Left forelimb (tissue), 1 donor: ENCODE measurements at regions not wholly inside any gene's neighbourhood (a gene's known extent, or its start where the extent isn't known, plus 50 kb on each side); places are given as distances from the start of the nearest gene placed in this dataset.
"Not testable (repeated sequence)": the region's sequence is repeated elsewhere in the genome, so short reads cannot be mapped to it uniquely, and the experiment has no call there.

Experiments used
- DNase-seq: peaks from one replicate; pipeline ENCODE4 v3.0.0-alpha.2; 2018; ENCODE audit warnings: low spot score

- DNase-seq = no peak
Measured at GRCh38 chr12:83346333-83346732, 659.6 kb downstream of the TMTC2 start.

- DNase-seq = no peak
Measured at GRCh38 chr12:83343767-83344166, 657.1 kb downstream of the TMTC2 start.

DNA sequence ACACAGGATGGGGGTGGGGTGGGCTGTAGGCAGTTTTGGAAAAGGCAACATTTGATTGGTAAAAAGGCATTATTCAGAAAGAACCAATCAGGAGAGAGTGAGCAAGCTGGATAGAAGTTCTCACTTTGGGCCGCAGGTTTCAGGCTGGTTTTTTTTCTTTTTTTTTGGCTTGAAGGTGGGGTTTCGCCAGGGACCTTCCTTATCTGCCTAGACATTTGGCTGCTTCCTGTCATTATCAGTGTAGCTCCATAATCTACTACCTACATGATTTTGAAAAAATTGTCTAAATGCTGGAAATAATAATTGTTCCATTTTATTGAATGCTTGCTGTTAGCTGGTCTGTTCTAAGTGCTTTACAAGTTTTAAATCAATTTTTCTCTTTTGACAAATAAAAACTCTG is 649.0 kb downstream of the TMTC2 start:
- no peak for DNase-seq

- DNase-seq = no peak
Measured at GRCh38 chr12:83326666-83327065, 640.0 kb downstream of the TMTC2 start.

DNA sequence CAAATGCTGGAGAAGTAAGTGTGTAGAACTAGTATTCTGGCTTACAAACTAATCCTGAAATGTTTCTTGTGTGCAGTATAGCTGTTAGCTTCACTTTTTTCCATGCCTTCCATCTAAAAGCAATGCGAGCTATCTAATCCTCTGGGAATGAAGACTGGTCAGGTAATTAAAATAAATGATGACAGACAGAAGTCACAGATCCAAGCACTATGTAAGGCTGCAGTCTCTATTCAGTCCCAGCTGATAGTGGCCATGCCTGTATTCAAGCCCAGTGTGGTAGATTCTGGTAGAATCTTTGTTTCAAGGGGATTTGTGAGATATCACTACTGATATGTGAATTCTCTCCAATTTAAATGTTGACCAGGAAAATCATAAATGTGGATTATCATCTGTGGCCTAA is 637.2 kb downstream of the TMTC2 start:
- DNase-seq = no peak

DNA sequence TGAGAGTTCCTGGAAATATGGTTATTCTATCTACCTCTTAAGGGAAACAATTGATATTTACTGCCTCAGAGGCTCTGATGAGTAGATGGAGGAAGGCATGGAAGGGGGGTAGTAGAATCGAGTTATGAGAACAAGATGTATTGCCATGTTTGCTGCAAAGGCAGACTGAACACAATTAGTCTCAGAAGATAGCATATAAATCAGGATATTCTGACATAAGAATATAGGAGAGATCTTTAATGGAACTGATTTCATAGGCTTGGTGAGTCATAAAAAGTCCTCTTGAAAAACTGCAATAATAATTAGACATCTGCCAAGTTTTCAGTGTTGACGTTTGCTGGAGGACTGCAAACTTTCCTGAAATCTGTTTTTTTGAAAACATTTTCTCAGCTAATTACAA is 636.1 kb downstream of the TMTC2 start:
- no peak for DNase-seq

DNA sequence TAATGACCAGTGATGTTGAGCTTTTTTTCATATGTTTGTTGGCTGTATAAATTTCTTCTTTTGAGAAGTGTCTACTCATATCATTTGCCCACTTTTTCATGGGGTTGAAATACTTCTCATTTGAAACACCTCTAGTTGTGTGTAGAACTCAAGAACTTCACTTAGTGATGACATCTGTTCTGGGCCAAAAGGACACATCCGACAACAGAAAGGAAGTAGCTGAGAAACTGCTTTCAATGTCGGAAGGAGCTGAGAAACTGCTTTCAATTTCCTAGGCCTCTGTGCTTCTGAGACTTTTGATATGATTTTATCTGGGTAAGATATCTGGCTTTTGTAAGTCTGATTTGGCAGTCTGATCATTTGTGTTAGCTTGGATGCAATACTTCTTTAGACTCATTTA is 635.3 kb downstream of the TMTC2 start:
- DNase-seq = no peak

- DNase-seq = no peak
Measured at GRCh38 chr12:83320350-83320749, 633.6 kb downstream of the TMTC2 start.

GRCh38 chr12:83318386-83319098 is 631.8 kb downstream of the TMTC2 start:
- DNase-seq = no peak

DNA sequence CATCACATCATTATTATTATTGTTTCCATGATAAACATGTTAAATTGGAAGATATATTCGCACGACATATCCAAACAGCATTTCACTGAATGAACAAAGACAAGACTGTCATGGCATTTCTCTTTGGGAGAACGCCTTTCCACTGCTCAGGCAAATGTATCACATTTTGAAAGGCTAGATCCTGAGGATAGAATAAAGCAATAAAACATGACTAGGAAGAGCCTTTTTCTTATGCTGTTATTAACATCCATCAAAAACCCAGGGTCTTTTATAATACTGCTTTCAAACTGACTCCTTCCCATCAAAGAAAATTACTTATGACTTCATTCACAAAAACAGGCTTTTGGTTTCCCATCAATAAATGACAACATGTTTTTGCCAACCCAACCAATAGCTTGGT is 630.9 kb downstream of the TMTC2 start:
- DNase-seq = no peak

GRCh38 chr12:83313827-83314226 is 627.1 kb downstream of the TMTC2 start:
- no peak for DNase-seq

- DNase-seq = no peak
Measured at GRCh38 chr12:83313322-83313721, 626.6 kb downstream of the TMTC2 start.

DNA sequence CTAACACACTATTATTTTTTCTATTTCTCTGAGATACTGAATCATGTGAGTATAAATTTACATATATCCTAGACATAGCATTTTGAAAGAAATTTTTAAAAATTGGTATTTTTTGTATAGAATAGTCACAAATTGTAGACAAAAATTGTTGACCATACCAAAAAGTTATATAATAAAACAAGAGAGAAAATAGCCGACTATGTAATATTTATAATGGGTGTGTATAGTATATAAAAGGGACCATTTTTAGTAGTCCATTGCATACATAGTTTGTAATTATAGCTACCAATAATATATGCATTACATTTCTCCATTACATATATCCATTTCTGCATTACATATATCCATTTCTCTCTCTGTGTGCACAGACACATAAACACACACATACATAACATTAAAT is 590.2 kb downstream of the TMTC2 start:
- no peak for DNase-seq

DNA sequence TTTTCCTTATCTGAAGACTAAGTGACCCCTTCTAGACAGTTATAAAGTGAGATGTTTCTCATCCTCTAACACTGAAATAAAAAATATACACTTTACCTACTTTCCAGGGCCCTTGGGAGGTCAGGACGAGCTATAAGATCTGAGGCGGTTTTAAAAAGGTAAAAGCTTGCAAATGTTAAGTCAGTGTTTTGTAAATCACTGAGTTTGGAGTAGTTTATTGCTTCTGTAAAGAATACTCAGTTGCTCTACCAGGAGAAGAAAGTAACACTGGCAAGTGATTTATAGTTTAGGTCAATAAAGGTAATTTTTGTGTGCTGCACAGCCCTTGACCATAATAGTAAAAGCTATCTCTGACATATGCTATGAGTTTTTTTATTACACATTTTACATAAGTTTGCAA is 584.5 kb downstream of the TMTC2 start:
- DNase-seq = no peak

DNA sequence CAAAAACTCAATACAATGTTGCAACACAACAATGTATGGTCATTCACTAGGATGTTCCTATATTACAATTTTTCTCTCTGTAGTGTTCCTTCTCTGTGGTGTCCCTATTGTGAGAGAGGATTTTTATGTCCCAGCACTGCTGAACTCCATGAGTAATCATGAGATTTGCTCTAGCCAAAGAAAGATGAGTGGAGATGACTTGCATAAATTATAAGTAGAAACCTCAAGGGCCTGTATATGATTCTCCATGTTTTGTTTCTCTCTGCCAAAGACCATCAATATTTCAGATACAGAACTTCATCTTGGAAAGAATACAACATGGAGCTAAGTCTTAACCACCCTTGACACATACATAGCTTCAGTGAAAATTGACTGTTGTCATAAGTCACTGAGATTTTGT is 579.1 kb downstream of the TMTC2 start:
- no peak for DNase-seq

GRCh38 chr12:83261998-83262397 is 575.3 kb downstream of the TMTC2 start:
- DNase-seq = no peak

- DNase-seq = not testable (repeated sequence)
Measured at GRCh38 chr12:83260126-83260525, 573.4 kb downstream of the TMTC2 start.

DNA sequence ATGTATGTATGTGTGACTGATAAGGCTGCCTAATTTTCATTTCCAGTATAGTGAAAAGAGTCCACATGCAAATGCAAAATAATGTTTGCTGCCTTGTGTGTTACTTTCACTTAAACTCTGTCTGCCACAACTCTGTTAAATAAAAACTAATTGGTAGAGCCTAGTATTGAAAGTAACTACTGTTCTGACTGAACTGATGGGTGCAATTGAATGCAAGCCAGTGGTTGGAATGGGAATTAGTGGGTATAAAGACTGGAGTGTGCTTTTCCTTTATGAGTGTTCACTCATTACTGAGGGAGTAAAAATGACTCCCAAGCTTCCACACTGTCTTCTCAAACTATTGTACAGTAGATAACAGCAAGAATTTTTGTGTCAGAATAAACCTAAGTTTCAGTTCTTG is 571.0 kb downstream of the TMTC2 start:
- no peak for DNase-seq

DNA sequence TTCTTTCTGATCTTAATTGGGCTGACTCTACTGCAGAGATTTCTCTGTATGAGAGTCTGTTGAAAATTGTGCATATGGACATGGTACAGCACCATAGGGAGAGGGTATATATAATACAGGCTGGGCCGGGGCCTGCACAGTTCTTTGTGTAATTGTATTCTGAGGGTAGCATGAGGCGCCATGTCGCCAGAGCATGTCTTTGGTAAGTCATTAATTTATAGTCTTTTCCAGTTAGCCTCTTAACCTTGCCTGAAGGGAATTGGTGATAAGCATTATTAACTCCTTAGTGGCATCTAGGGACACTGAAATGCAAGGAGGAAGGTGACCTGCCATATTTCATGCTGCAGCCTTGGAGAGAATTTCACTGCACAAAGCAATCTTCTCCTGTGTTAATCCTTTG is 569.9 kb downstream of the TMTC2 start:
- no peak for DNase-seq

DNA sequence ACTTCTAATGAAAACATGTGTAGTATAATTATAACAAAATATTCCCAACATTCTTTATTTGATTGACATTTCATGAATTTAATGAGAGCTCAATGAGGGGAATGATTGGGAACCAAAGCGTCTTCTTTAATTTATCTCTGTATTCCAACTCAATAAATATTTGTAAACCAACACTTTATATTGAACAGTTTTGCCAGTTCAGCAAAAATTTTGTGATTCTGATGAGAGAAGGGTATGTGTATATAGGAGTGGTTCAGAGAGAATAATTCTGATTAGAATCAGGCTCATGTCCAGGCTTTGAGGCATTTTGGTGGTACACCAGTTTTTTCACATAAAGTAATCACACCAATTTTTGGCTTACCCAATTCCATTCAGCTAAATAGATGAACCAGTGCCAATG is 564.2 kb downstream of the TMTC2 start:
- no peak for DNase-seq

DNA sequence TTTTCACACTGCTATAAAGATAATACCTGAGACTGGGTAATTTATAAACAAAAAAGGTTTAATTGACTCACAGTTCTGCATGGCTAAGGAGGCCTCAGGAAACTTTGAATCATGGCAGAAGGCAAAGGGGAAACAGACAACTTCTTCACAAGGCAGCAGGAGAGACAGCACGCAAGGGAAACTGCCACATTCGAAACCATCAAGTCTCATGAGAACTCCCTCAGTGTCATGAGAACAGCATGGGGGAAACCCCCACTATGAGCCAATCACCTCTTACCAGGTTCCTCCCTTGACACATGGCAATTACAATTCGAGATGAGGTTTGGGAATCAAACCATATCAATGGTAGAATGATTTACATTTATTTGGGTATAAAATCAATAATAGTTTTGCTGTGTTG is 558.5 kb downstream of the TMTC2 start:
- DNase-seq = no peak

- DNase-seq = no peak
Measured at GRCh38 chr12:83244001-83244400, 557.3 kb downstream of the TMTC2 start.

GRCh38 chr12:83233987-83234386 is 547.3 kb downstream of the TMTC2 start:
- DNase-seq = not testable (repeated sequence)

GRCh38 chr12:83226960-83227359 is 540.3 kb downstream of the TMTC2 start:
- not testable (repeated sequence) for DNase-seq

DNA sequence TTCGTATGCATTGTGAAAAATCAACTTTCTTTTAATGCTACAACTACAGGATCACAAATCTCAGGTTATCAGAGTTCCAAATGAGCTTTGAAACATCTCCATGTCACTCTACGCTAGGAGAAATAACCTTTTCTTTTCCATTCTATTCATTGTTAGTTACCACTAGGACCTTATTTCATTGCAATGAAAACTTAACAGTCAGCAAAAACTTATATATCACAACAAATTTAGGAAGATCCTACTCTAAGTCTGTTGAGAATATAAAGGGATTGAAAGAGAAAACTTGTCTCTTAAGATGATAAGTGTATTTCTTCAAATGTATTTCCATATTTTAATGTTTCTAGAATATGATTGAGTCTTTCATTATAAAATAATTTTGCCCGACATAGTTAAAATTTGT is 539.1 kb downstream of the TMTC2 start:
- no peak for DNase-seq
